GM23338 (cell line): ENCODE measurements at regions not wholly inside any gene's neighbourhood (a gene's known extent, or its start where the extent isn't known, plus 50 kb on each side); places are given as distances from the start of the nearest gene placed in this dataset.

Source experiments
- ATAC-seq: fragments of 200-7000 bp; cut with Tn5 transposase; 3 replicates; pipeline ENCODE4 v1.9.1; 2020
- DNase-seq: peaks from one replicate; pipeline ENCODE4 v3.0.0-alpha.2; 2015; ENCODE audit warnings: low spot score
- H2AFZ ChIP-seq: fragments of 200-600 bp; sonication (generic); 2 replicates; pipeline ENCODE4 v1.8.0; 2016; ENCODE audit warnings: antibody characterized with exemption, mild to moderate bottlenecking, moderate library complexity
- H3F3A ChIP-seq: fragments of 200-600 bp; sonication (generic); replicated peaks from 2 replicates; pipeline ENCODE4 v1.8.0; 2017; ENCODE audit warnings: antibody characterized with exemption, mixed run types, low read depth
- H3K27ac ChIP-seq: fragments of 200-600 bp; sonication (generic); 2 replicates; pipeline ENCODE4 v1.6.1; 2016; ENCODE audit warnings: low read depth
- H3K27me3 ChIP-seq: fragments of 200-600 bp; sonication (generic); 2 replicates; pipeline ENCODE4 v1.8.0; 2016; ENCODE audit warnings: mild to moderate bottlenecking, mixed run types, moderate library complexity; ENCODE audit not compliant: insufficient read depth
- H3K36me3 ChIP-seq: fragments of 200-600 bp; sonication (generic); 2 replicates; pipeline ENCODE4 v1.8.0; 2016; ENCODE audit warnings: mild to moderate bottlenecking; ENCODE audit not compliant: insufficient read depth
- H3K4me1 ChIP-seq: fragments of 200-600 bp; sonication (generic); 2 replicates; pipeline ENCODE4 v1.8.0; 2016; ENCODE audit warnings: mild to moderate bottlenecking, moderate library complexity; ENCODE audit not compliant: insufficient read depth
- H3K4me2 ChIP-seq: fragments of 200-600 bp; sonication (generic); 2 replicates; pipeline ENCODE4 v1.7.1; 2017; ENCODE audit warnings: mixed run types
- H3K4me3 ChIP-seq: fragments of 200-600 bp; sonication (generic); 2 replicates; pipeline ENCODE4 v1.6.1; 2016; ENCODE audit warnings: mixed run types
- H3K79me2 ChIP-seq: fragments of 200-600 bp; sonication (generic); replicated peaks from 2 replicates; pipeline ENCODE4 v1.8.0; 2017; ENCODE audit warnings: mild to moderate bottlenecking; ENCODE audit not compliant: insufficient read depth
- H3K9me2 ChIP-seq: fragments of 200-600 bp; sonication (generic); 2 replicates; pipeline ENCODE4 v1.8.0; 2017; ENCODE audit not compliant: insufficient read depth
- H4K20me1 ChIP-seq: fragments of 200-600 bp; sonication (generic); replicated peaks from 2 replicates; pipeline ENCODE4 v1.8.0; 2017; ENCODE audit warnings: mild to moderate bottlenecking; ENCODE audit not compliant: insufficient read depth
- H3K27ac Mint-ChIP-seq: 2 replicates; pipeline ENCODE4 v1.8.0; 2020; ENCODE audit warnings: inconsistent platforms, mild to moderate bottlenecking, moderate library complexity, mixed read lengths
- H3K27me3 Mint-ChIP-seq: 3 replicates; pipeline ENCODE4 v1.8.0; 2022; ENCODE audit warnings: low read depth, mild to moderate bottlenecking, moderate library complexity, mixed read lengths, inconsistent platforms; ENCODE audit not compliant: insufficient read depth, poor library complexity
- H3K36me3 Mint-ChIP-seq: 3 replicates; pipeline ENCODE4 v1.8.0; 2021; ENCODE audit warnings: low read depth, mild to moderate bottlenecking, inconsistent platforms, moderate library complexity, mixed read lengths
- H3K4me1 Mint-ChIP-seq: 3 replicates; pipeline ENCODE4 v1.8.0; 2020; ENCODE audit warnings: mild to moderate bottlenecking, inconsistent platforms, mixed read lengths
- H3K4me3 Mint-ChIP-seq: 3 replicates; pipeline ENCODE4 v1.8.0; 2021; ENCODE audit warnings: moderate library complexity, mild to moderate bottlenecking, inconsistent platforms, mixed read lengths
- H3K9me3 Mint-ChIP-seq: 3 replicates; pipeline ENCODE4 v1.8.0; 2020; ENCODE audit warnings: moderate library complexity, mild to moderate bottlenecking, inconsistent platforms, mixed read lengths
- ETS1 ChIP-seq: IDR thresholded peaks from 2 replicates; pipeline ENCODE4 v1.6.1; 2016; ENCODE audit warnings: antibody characterized with exemption
- EZH2 ChIP-seq: fragments of 200-600 bp; sonication (generic); IDR thresholded peaks from one replicate; pipeline ENCODE4 v1.8.0; 2017; ENCODE audit warnings: antibody characterized with exemption, mild to moderate bottlenecking, low read depth; ENCODE audit not compliant: unreplicated experiment
- EZH2phosphoT487 ChIP-seq: fragments of 200-600 bp; sonication (generic); IDR thresholded peaks from one replicate; pipeline ENCODE4 v1.8.1; 2018; ENCODE audit warnings: antibody characterized with exemption; ENCODE audit not compliant: unreplicated experiment
- JUNB ChIP-seq: IDR thresholded peaks from one replicate; pipeline ENCODE4 v1.6.1; 2016; ENCODE audit warnings: antibody characterized with exemption; ENCODE audit not compliant: unreplicated experiment
- NANOG ChIP-seq: IDR thresholded peaks from 2 replicates; pipeline ENCODE4 v1.6.1; 2016; ENCODE audit warnings: antibody characterized with exemption, borderline replicate concordance
- POLR2AphosphoS5 ChIP-seq: IDR thresholded peaks from 2 replicates; pipeline ENCODE4 v1.6.1; 2016; ENCODE audit warnings: antibody characterized with exemption, low read depth
- STAT1 ChIP-seq: IDR thresholded peaks from one replicate; pipeline ENCODE4 v1.6.1; 2016; ENCODE audit warnings: antibody characterized with exemption; ENCODE audit not compliant: unreplicated experiment
- ZNF114 ChIP-seq: fragments of 250-450 bp; sonication (Bioruptor Pico); IDR thresholded peaks from 2 replicates; pipeline ENCODE4 v1.5.0; 2020; ENCODE audit warnings: mild to moderate bottlenecking, moderate library complexity
- ZNF331 ChIP-seq: fragments of 250-450 bp; sonication (Bioruptor Pico); IDR thresholded peaks from 2 replicates; pipeline ENCODE4 v1.5.0; 2020; ENCODE audit warnings: low read depth, mild to moderate bottlenecking, moderate library complexity
- ZNF462 ChIP-seq: fragments of 250-450 bp; sonication (Bioruptor Pico); IDR thresholded peaks from 2 replicates; pipeline ENCODE4 v1.5.0; 2020; ENCODE audit warnings: mild to moderate bottlenecking, moderate library complexity

GRCh38 chr4:92128676-92129075, 175.1 kb upstream of the GRID2 start (continued):
- no peak for TF ChIP-seq ZNF462
- no peak for TF ChIP-seq ZNF114 (CRISPR knock-in tag)
- no peak for TF ChIP-seq POLR2AphosphoS5
- TF ChIP-seq ETS1 = no peak
- TF ChIP-seq EZH2phosphoT487 = no peak

- Histone ChIP-seq H3K27me3 (no peaks in the 10 kb centered on the region), H3F3A (no peaks in the 10 kb centered on the region), H3K4me2 (no peak overlapping the region), H4K20me1 (no peaks in the 10 kb centered on the region), H3K79me2 (no peaks in the 10 kb centered on the region), H3K4me3 (no peak overlapping the region), H2AFZ (no peak overlapping the region), H3K9me2 (peaks cover 13% of the 10 kb centered on the region), H3K4me1 (no peaks in the 10 kb centered on the region), H3K36me3 (no peaks in the 10 kb centered on the region), H3K27ac (no peak overlapping the region)
- H3K36me3 Mint-ChIP-seq = no peaks in the 10 kb centered on the region
- ATAC-seq (no peak), DNase-seq (no peak)
- no peaks in the 10 kb centered on the region for H3K9me3 Mint-ChIP-seq
- peak overlapping the region; percentile 30; the same call in 1 of the 2 replicates for H3K27ac Mint-ChIP-seq
- H3K4me1 Mint-ChIP-seq = no peaks in the 10 kb centered on the region
- H3K4me3 Mint-ChIP-seq = no peak overlapping the region
- H3K27me3 Mint-ChIP-seq = peaks cover 1% of the 10 kb centered on the region
- TF ChIP-seq POLR2AphosphoS5 = no peak
- no peak for TF ChIP-seq ZNF331
- TF ChIP-seq ZNF114 (CRISPR knock-in tag) = no peak
- TF ChIP-seq JUNB = no peak
- TF ChIP-seq EZH2phosphoT487 = no peak
- no peak for TF ChIP-seq NANOG
- no peak for TF ChIP-seq STAT1
- TF ChIP-seq EZH2 = no peak
Measured at GRCh38 chr4:92129408-92129994, 174.3 kb upstream of the GRID2 start.
